ENCODE measurements at regions not wholly inside any gene's neighbourhood (a gene's known extent, or its start where the extent isn't known, plus 50 kb on each side); places are given as distances from the start of the nearest gene placed in this dataset.

DNA sequence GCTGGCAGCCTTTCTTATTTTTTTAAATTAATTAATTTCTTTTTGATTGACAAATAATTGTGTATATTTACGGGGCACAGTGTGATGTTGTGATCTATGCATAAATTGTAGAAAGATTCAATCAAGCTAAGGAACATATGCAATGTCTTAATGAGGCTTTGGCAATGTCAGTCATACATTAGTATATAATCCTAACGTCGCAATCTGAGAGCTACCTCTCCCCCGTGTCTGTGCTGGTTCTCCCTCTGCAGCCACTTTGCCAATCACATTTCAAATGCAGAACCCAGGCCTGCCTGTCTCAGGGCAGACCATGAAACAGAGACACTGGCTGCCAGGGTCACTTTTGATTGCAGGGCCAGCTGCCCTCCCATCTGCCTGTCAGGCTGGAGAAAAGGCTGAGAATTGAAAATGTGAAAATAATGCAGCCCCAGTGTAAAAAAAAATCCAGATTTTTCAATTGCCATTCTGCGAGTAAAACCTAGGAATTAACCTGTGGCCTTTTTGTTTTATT is 56.3 kb downstream of the SLC24A2 start:
- H3K4me3 ChIP-seq (ENCODE audit: low read depth, low read length): no peak overlapping the region
- TF ChIP-seq, protein P1, sequence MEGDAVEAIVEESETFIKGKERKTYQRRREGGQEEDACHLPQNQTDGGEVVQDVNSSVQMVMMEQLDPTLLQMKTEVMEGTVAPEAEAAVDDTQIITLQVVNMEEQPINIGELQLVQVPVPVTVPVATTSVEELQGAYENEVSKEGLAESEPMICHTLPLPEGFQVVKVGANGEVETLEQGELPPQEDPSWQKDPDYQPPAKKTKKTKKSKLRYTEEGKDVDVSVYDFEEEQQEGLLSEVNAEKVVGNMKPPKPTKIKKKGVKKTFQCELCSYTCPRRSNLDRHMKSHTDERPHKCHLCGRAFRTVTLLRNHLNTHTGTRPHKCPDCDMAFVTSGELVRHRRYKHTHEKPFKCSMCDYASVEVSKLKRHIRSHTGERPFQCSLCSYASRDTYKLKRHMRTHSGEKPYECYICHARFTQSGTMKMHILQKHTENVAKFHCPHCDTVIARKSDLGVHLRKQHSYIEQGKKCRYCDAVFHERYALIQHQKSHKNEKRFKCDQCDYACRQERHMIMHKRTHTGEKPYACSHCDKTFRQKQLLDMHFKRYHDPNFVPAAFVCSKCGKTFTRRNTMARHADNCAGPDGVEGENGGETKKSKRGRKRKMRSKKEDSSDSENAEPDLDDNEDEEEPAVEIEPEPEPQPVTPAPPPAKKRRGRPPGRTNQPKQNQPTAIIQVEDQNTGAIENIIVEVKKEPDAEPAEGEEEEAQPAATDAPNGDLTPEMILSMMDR (IDR thresholded peaks at IDR 0.05; ENCODE audit: borderline replicate concordance, insufficient read depth, low read depth, low read length): no peak

DNA sequence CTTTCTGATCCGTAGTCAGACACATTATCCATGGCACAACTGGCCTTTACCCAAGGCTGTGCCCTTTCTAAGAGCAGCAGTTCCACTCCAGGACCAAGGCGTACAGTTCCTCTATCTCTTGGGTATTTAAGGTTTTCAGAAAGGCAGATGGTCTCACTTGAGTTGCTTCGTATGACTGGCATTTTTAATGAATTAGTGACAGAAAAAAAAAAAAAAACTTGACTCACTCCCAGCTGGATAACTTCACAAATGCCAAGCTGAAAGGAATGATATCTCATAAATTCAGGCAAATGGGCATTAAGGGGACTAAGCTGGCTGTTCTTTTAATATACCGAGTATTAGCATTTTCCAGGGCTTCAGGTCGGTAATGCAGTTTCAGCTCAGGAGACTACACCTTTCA is 60.7 kb downstream of the SLC24A2 start:
- H3K4me3 ChIP-seq (ENCODE audit: low read depth, low read length): no peak overlapping the region
- TF ChIP-seq, protein P1 (IDR thresholded peaks at IDR 0.05; ENCODE audit: borderline replicate concordance, insufficient read depth, low read depth, low read length): no peak

DNA sequence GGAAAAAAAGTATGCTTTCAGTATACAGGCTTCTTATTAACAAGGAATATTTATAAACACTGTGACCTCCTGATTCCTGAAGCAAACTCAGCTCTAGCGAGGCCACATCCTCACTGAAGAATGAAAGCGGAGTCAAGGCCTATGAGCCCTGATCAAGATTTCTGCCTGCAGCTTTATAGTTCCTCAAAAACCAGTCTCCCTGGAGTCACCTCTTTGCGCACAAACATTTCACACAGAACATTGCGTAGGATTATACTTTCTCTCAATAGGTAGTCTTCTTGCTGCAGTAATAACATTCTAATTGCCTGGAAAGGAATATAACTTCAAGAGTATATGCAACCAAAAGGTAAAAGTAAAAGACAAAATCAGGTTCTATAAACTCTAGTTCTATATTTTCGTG is 62.9 kb downstream of the SLC24A2 start:
- TF ChIP-seq, protein P1 (IDR thresholded peaks at IDR 0.05; ENCODE audit: borderline replicate concordance, insufficient read depth, low read depth, low read length): no peak

DNA sequence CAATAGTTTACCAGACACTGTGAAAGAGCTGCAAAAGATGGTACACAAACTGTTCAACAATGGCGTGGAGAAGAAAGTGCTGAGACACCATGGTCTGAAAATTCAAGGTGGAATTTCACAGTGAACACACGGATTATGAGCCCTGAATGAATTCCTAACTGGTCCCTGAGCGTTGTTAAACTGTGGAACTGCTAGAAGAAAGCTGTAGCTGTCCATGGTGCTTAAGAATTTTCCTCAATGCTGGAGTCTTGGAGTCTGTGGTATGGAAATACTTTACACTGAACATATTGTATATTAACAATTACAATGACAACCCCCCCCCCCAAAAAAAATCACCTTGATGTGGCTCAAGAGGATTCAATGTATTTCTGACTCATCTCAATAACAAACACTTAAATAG is 68.5 kb downstream of the SLC24A2 start:
- H3K4me3 ChIP-seq (ENCODE audit: low read depth, low read length): no peak overlapping the region
- TF ChIP-seq, protein P1 (IDR thresholded peaks at IDR 0.05; ENCODE audit: borderline replicate concordance, insufficient read depth, low read depth, low read length): no peak

More for the DNA sequence above, 62.9 kb downstream of the SLC24A2 start:
- H3K4me3 ChIP-seq (ENCODE audit: low read depth, low read length): no peak overlapping the region

DNA sequence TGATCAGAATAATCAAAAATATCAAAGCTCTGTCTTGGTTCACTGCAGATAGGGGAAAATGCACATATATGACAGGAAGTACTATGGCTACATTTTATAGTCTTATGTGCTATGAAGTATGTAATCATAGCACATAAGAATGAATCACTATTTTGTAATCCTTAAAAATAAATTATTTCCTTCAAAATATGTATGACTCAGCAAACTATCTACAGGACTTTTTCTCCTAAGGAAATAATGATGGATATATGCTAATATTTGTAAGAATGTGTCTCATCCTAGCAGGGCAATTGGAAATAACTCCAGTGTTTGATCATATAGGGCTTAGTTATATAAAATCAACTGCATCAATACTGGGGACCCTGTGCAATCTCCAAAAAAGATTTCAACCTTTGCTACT is 85.1 kb downstream of the SLC24A2 start:
- TF ChIP-seq, protein P1 (IDR thresholded peaks at IDR 0.05; ENCODE audit: borderline replicate concordance, insufficient read depth, low read depth, low read length): no peak
- no peak overlapping the region for H3K4me3 ChIP-seq (ENCODE audit: low read depth, low read length)

DNA sequence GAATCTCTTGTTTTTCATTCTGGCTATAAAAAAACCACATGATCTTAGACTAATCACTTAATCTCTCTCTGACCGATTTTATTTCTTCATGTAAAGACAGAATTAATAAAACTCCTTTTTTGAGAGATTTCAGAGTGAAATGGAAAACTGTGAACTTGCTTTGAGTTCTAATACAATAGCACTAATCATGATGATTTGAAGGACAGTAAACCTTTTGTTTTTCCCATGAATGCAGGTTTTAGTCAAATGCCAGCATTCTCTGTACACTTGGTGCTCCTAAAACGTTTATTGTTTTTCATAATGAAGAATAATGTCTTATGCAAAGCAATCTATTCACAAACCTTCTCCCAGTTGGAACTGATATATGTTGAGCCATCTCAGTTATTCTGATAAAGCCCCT is 86.8 kb downstream of the SLC24A2 start:
- H3K4me3 ChIP-seq (ENCODE audit: low read depth, low read length): no peak overlapping the region
- TF ChIP-seq, protein P1 (IDR thresholded peaks at IDR 0.05; ENCODE audit: borderline replicate concordance, insufficient read depth, low read depth, low read length): no peak

DNA sequence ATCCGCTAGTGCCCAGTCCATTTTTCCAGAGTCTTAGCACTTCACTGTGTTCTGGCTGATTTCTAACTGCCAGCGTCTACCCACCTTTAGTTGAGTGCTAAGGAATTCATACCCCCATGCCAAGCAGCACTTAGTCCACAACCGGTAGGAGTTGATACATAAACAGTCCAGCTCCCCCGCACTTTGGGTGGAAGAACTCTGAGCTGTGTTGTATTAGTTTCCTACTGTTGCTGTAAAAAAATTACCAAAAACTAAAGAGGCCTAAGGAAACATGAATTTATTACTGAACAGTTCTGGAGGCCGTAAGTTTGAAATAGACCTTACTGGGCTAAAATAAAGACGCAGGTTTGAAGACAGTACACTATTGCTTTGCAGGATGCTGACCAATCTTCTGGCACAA is 87.6 kb downstream of the SLC24A2 start:
- TF ChIP-seq, protein P1 (IDR thresholded peaks at IDR 0.05; ENCODE audit: borderline replicate concordance, insufficient read depth, low read depth, low read length): no peak
- H3K4me3 ChIP-seq (ENCODE audit: low read depth, low read length): no peak overlapping the region
